B cell (primary cell): ENCODE measurements at regions not wholly inside any gene's neighbourhood (a gene's known extent, or its start where the extent isn't known, plus 50 kb on each side); places are given as distances from the start of the nearest gene placed in this dataset.

Source experiments
- ATAC-seq: fragments of 200-7000 bp; cut with Tn5 transposase; one replicate; pipeline ENCODE4 v1.10.0; 2021; ENCODE audit warnings: low read depth, mild to moderate bottlenecking, moderate number of reproducible peaks, moderate library complexity
- CTCF ChIA-PET: fragments of 350-600 bp; sonication (Branson Sonifier 250); formaldehyde crosslinking; loops from one replicate; lab custom pipeline; 2021; ENCODE audit warnings: antibody characterized with exemption, inconsistent platforms; lab: Charles Lee
- POLR2A ChIA-PET: fragments of 350-600 bp; sonication (Branson Sonifier 250); formaldehyde crosslinking; loops from one replicate; lab custom pipeline; 2021; ENCODE audit warnings: antibody characterized with exemption; lab: Charles Lee
- DNase-seq: peaks from one replicate; pipeline ENCODE4 v3.0.0; 2013
- H2AFZ ChIP-seq: 2 replicates; pipeline ENCODE4 v1.6.1; 2012; ENCODE audit warnings: mild to moderate bottlenecking, low read depth, low read length; ENCODE audit not compliant: insufficient read depth, poor library complexity, severe bottlenecking
- H3K27ac ChIP-seq, 2 donors: 1 replicate in 1 of 2; 2 replicates in 1 of 2; pipeline ENCODE4 v1.5.1; 2012 to 2013; ENCODE audit warnings: low read length in 2 of 2, mild to moderate bottlenecking in 2 of 2, moderate library complexity in 1 of 2
- H3K27me3 ChIP-seq, 4 experiments: fragments of 200-600 bp in 1 of 4; sonication (generic) in 1 of 4; replicated peaks in 1 of 4; 1 replicate in 2 of 4; 2 replicates in 2 of 4; pipeline versions ENCODE4 v1.6.1 to v1.7.0; 2013 to 2016; ENCODE audit warnings: low read length in 3 of 4, mild to moderate bottlenecking in 2 of 4, mixed read lengths in 1 of 4, moderate library complexity in 1 of 4; ENCODE audit not compliant: insufficient read depth in 4 of 4, control insufficient read depth in 3 of 4; ENCODE audit errors: control extremely low read depth in 1 of 4
- H3K36me3 ChIP-seq, 2 experiments: replicated peaks in 1 of 2; 1 replicate in 1 of 2; 2 replicates in 1 of 2; pipeline versions ENCODE4 v1.6.1 to v1.7.1; 2013; ENCODE audit warnings: low read length in 1 of 2; ENCODE audit not compliant: insufficient read depth in 2 of 2, control insufficient read depth in 1 of 2; ENCODE audit errors: control extremely low read depth in 1 of 2, extremely low read depth in 1 of 2
- H3K4me1 ChIP-seq, 2 donors: fragments of 200-600 bp in 1 of 2; sonication (generic) in 1 of 2; 1 replicate in 1 of 2; 2 replicates in 1 of 2; pipeline versions ENCODE4 v1.5.1 to v1.6.1; 2013 to 2017; ENCODE audit warnings: low read length in 2 of 2; ENCODE audit not compliant: control insufficient read depth in 2 of 2, insufficient read depth in 2 of 2
- H3K4me2 ChIP-seq: replicated peaks from 2 replicates; pipeline ENCODE3; 2012; ENCODE audit warnings: mild to moderate bottlenecking, low read depth, low read length; ENCODE audit not compliant: poor library complexity, severe bottlenecking
- H3K4me3 ChIP-seq, 5 experiments: fragments of 200-600 bp in 1 of 5; sonication (generic) in 1 of 5; 1 replicate in 3 of 5; 2 replicates in 2 of 5; pipeline versions ENCODE4 v1.5.1 to v1.7.0; 2011 to 2016; ENCODE audit warnings: low read length in 4 of 5, mild to moderate bottlenecking in 4 of 5, low read depth in 2 of 5, control low read depth in 1 of 5, moderate library complexity in 1 of 5; ENCODE audit not compliant: insufficient read depth in 1 of 5; ENCODE audit errors: control extremely low read depth in 1 of 5, extremely low read depth in 1 of 5
- H3K79me2 ChIP-seq: fragments of 200-600 bp; sonication (generic); one replicate; pipeline ENCODE4 v1.6.0; 2016; ENCODE audit warnings: low read length; ENCODE audit not compliant: control insufficient read depth, insufficient read depth
- H3K9ac ChIP-seq: fragments of 200-600 bp; sonication (generic); 2 replicates; pipeline ENCODE4 v1.6.1; 2017; ENCODE audit warnings: mild to moderate bottlenecking, low read length, moderate library complexity
- H3K9me3 ChIP-seq, 3 donors: one replicate each; pipeline versions ENCODE4 v1.6.1 to v1.7.1; 2013; ENCODE audit warnings: low read length in 2 of 3; ENCODE audit not compliant: control insufficient read depth in 2 of 3, insufficient read depth in 1 of 3; ENCODE audit errors: control extremely low read depth in 1 of 3
- H4K20me1 ChIP-seq: 2 replicates; pipeline ENCODE4 v1.6.0; 2012; ENCODE audit warnings: mild to moderate bottlenecking, low read length; ENCODE audit not compliant: insufficient read depth, control insufficient read depth, poor library complexity, severe bottlenecking
- H3K27ac Mint-ChIP-seq: one replicate; pipeline ENCODE4 v1.8.0; 2021; ENCODE audit warnings: mixed read lengths
- H3K27me3 Mint-ChIP-seq: one replicate; pipeline ENCODE4 v1.8.0; 2021; ENCODE audit warnings: mixed read lengths
- H3K4me1 Mint-ChIP-seq: one replicate; pipeline ENCODE4 v1.8.0; 2021; ENCODE audit warnings: mixed read lengths
- H3K4me3 Mint-ChIP-seq: one replicate; pipeline ENCODE4 v1.8.0; 2021; ENCODE audit warnings: mixed read lengths
- H3K9me3 Mint-ChIP-seq: one replicate; pipeline ENCODE4 v1.8.0; 2022; ENCODE audit warnings: mixed read lengths; ENCODE audit not compliant: insufficient read depth
- CTCF ChIP-seq: fragments of 200-600 bp; IDR thresholded peaks from one replicate; pipeline ENCODE4 v1.8.0; 2022; ENCODE audit warnings: antibody characterized with exemption, mild to moderate bottlenecking
- EZH2 ChIP-seq: IDR thresholded peaks from 2 replicates; pipeline ENCODE4 v1.6.1; 2012; ENCODE audit warnings: borderline replicate concordance, low read depth, mild to moderate bottlenecking, moderate library complexity, low read length; ENCODE audit not compliant: insufficient read depth, poor library complexity, severe bottlenecking
- WGBS: methylation state at CpG from one replicate; pipeline ENCODE4 v1.1.5; 2013; ENCODE audit warnings: missing lambda C conversion rate; ENCODE audit not compliant: insufficient coverage; 5-methylcytosine and 5-hydroxymethylcytosine counted together
- intact Hi-C: fragments of 100-400 bp; cut with micrococcal nuclease; formaldehyde crosslinking; loops from one replicate; pipeline ENCODE4 v1.10.0; 2022

DNA sequence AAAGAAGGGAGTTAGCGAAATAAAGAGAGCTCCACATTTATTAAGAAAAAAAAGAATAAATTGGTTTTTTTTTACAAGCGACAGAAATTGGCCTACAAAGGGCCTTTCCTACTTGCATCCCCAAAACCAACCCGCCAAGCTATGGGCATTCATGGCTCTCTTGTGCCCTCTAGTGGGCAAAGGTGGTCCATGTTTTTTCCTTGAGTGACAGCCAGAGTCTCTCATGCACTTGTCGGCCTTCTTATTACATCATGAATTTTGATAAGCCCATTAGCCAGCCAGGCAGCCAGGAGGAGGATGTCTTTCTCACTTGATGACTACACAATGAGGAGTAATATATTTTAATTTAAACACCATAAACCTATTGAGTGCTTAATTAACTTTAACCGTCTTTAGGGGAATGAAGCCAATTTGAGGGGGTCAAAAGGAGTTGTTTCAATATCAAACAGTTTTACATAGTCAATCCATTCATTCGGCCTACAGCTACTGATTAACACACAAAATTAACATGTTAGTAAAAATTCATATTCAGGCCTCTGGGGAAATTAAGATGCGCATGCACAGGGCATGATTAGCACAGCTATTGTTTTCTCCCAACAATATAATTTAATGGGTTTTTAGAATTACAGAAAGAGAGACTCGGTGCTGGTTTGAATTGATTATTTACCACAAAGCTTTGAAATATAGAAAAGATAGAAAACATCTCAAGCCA, 85.5 kb downstream of the RCN1 start:
- no peak overlapping the region for H3K27ac ChIP-seq
- Mint-ChIP-seq H3K27ac (no peak overlapping the region), H3K27me3 (peaks cover 12% of the 10 kb centered on the region), H3K4me1 (no peaks in the 10 kb centered on the region), H3K4me3 (no peak overlapping the region), H3K9me3 (no peaks in the 10 kb centered on the region)
- no peaks in the 10 kb centered on the region for H3K9me3 ChIP-seq
- CTCF ChIA-PET, result interaction anchor here (0.6 to 10.3 kb wide), 28 partner anchors 9 to 1829 kb away, joined by 3 to 197 read pairs (median 6); partner anchors contain the start of gene RCN1
- 10% methylated on average over 2 of the region's 8 CpGs for WGBS
- intact Hi-C loops, result loop anchor here (1.0 to 10.0 kb wide), 3 partner anchors 124 to 1832 kb away; no protein-coding TSS in a partner anchor
- DNase-seq (peak; percentile 78), ATAC-seq (peak; percentile 54)
- H3K4me3 ChIP-seq, result no peak overlapping the region
- no peaks in the 10 kb centered on the region for H3K4me1 ChIP-seq
- no peaks in the 10 kb centered on the region for H4K20me1 ChIP-seq
- POLR2A ChIA-PET, result no interaction called here
- no peak overlapping the region for H2AFZ ChIP-seq
- no peak for TF ChIP-seq EZH2
- peak; percentile 97 for TF ChIP-seq CTCF
- H3K36me3 ChIP-seq, result no peaks in the 10 kb centered on the region
- H3K9ac ChIP-seq, result no peak overlapping the region
- no peaks in the 10 kb centered on the region for H3K79me2 ChIP-seq
- no peaks in the 10 kb centered on the region for H3K27me3 ChIP-seq
- H3K4me2 ChIP-seq, result no peak overlapping the region

DNA sequence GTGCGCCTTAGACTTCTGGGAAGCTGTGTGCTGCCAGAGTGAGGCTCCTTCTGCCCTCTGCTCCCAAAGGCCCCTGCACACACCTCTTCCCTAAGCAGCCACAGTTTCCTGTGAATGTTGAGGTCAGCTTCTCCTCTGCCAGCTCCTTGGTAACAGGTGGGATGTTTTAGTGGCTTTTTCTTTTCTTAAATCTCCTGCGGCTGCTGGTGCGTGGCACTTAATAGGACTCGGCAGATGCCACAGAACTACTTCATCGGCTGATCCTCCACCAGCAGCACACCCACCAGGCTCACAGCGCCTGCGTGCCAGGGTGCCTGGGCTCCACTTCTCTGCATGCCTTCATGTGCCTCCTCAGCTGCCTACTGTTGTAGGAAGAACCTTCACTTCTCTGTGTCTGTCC, 87.8 kb downstream of the RCN1 start:
- no peaks in the 10 kb centered on the region for H3K27me3 ChIP-seq
- Mint-ChIP-seq H3K27ac (no peak overlapping the region), H3K4me1 (no peaks in the 10 kb centered on the region), H3K9me3 (no peaks in the 10 kb centered on the region), H3K4me3 (no peak overlapping the region), H3K27me3 (peaks cover 16% of the 10 kb centered on the region)
- WGBS, result 35% methylated on average over 6 of the region's 7 CpGs
- TF ChIP-seq CTCF (no peak), EZH2 (no peak)
- H3K9me3 ChIP-seq, result no peaks in the 10 kb centered on the region
- no peaks in the 10 kb centered on the region for H3K4me1 ChIP-seq
- CTCF ChIA-PET, result interaction anchor here (1.4 to 10.3 kb wide), 2 partner anchors 17 to 128 kb away, joined by 4 to 197 read pairs; no protein-coding TSS in a partner anchor
- POLR2A ChIA-PET, result no interaction called here
- no peaks in the 10 kb centered on the region for H4K20me1 ChIP-seq
- intact Hi-C loops, result loop anchor here (10.0 kb wide), 1 partner anchor 1834 kb away; no protein-coding TSS in a partner anchor
- H2AFZ ChIP-seq, result no peak overlapping the region
- no peaks in the 10 kb centered on the region for H3K36me3 ChIP-seq
- no peak overlapping the region for H3K9ac ChIP-seq
- H3K4me2 ChIP-seq, result no peak overlapping the region
- DNase-seq (no peak), ATAC-seq (no peak)
- no peak overlapping the region for H3K27ac ChIP-seq
- no peak overlapping the region for H3K4me3 ChIP-seq
- no peaks in the 10 kb centered on the region for H3K79me2 ChIP-seq
